AG09319 (cell line): ENCODE measurements at regions not wholly inside any gene's neighbourhood (a gene's known extent, or its start where the extent isn't known, plus 50 kb on each side); places are given as distances from the start of the nearest gene placed in this dataset.

Source experiments
- DNase-seq: peaks from one replicate; pipeline ENCODE4 v3.0.0-alpha.2; 2010; ENCODE audit warnings: low read depth; ENCODE audit errors: extremely low read depth
- TF ChIP-seq, protein P1 (sequence below): IDR thresholded peaks from 2 replicates; pipeline ENCODE4 v1.5.1; 2011; ENCODE audit warnings: low read depth, mild to moderate bottlenecking, inconsistent platforms, low read length, moderate library complexity

DNA sequence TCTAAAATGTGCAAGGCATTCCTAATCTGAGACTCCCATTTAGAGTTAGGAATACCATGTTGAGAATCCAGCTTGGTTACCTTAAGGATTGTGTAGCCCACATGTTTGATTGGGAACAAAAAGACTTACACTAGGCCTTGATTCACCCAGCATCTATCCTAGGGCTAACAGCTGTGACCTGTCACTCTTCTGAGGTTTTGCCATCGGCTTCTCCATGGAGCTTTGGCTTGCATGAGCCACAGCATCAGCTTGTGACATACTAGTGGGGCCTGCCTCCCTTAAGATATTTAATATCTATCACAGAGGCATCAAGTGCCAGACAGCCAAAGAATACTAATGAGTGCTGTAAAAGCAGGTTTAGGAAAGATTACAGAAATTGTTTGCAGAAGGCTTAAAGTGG, 241.3 kb upstream of the UBE2E3 start:
- no peak for DNase-seq
- TF ChIP-seq, protein P1, sequence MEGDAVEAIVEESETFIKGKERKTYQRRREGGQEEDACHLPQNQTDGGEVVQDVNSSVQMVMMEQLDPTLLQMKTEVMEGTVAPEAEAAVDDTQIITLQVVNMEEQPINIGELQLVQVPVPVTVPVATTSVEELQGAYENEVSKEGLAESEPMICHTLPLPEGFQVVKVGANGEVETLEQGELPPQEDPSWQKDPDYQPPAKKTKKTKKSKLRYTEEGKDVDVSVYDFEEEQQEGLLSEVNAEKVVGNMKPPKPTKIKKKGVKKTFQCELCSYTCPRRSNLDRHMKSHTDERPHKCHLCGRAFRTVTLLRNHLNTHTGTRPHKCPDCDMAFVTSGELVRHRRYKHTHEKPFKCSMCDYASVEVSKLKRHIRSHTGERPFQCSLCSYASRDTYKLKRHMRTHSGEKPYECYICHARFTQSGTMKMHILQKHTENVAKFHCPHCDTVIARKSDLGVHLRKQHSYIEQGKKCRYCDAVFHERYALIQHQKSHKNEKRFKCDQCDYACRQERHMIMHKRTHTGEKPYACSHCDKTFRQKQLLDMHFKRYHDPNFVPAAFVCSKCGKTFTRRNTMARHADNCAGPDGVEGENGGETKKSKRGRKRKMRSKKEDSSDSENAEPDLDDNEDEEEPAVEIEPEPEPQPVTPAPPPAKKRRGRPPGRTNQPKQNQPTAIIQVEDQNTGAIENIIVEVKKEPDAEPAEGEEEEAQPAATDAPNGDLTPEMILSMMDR = no peak

DNA sequence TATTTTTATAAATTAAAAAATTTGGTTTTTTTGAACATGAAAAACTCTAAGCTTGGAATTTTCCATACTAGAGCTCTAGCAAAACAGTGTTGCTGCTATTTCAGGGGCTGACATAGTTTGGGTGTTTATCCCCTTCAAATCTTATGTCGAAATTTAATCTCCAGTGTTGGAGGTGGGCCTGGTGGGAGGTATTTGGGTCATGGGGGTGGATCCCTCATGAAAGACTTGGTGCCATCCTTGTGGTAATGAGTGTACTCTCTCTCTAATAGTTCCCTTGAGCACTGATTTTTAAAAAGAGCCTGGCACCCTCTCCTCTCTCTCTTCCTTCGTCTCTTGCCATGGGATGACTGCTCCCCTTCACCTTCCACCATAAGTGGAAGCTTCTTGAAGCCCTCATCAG, 244.6 kb upstream of the UBE2E3 start:
- TF ChIP-seq, protein P1 = no peak
- DNase-seq = no peak

DNA sequence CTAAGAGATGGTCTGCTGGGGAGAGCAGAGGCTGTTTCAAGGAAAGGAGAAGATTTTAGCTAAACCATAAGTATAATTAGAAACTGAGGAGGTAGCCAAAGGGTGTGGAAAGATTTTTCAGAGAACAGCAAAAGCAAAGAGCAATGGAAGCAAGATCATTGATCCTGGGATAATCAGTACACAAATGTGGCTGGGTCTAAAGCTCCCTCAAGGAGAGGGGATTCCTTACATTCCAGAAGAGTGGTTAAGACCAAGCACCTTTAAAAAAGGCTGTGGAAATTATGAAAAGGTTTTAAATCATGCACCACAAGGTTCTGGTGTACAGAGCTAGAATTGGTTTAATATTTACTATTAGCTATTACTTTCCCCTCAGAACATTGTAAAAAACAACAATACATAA, 246.0 kb upstream of the UBE2E3 start:
- TF ChIP-seq, protein P1 = no peak
- no peak for DNase-seq

DNA sequence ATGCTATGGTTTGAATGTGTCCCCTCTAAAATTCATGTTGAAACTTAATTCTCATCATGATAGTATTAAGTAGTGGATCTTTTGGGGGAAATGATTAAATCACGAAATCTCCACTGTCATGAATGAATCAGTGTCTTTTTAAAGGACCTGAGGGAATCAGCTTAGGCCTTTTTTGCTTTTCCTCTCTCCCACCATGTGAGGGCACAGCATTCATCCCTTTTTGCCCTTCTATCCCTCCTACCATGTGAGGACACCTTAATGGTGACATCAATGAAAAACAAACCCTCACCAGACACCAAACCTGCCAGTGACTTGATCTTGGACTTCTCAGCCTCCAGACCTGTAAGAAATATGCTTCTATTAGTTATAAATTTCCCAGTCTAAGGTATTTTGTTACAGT, 247.1 kb upstream of the UBE2E3 start:
- DNase-seq = no peak

DNA sequence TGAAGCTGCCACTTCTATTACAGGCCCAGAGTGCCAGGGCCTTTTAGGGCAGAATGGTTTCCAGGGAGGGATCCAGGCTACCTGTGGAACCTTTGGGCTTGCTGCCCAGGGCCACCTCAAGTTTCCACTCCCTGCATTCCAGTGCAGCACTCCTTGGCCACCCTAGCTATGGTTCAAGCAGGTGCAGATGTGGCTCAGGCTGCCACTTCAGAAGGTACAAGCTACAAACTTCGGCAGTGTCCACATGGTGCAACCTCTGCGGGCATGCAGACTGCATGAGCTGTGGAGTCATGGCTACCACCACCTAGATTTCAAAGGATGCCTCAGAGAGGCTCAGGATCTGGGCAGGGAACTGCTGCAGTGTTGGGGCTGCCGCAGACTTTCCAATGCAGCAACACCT, 248.1 kb upstream of the UBE2E3 start:
- DNase-seq = no peak

More for the DNA sequence above, 247.1 kb upstream of the UBE2E3 start:
- TF ChIP-seq, protein P1 = no peak

DNA sequence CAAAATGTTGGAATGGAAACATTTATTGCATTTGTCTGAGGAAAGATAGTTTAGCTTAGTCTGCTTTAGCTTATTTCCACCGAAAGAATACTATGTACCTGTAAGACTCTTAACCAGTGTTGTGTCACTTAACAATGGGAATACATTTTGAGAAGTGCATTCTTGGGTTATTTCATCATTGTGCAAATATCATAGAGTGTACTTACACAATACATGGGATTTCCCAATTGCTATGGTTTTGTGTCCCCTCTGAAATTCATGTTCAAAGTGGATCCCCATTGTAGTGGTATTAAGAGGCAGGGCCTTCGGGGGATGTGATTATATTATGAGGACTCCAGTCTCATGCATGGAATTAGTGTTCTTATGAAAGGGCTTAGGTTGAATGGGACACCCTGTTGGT, 249.4 kb upstream of the UBE2E3 start:
- TF ChIP-seq, protein P1 = no peak
- DNase-seq = no peak

More for the DNA sequence above, 248.1 kb upstream of the UBE2E3 start:
- TF ChIP-seq, protein P1 = no peak

DNA sequence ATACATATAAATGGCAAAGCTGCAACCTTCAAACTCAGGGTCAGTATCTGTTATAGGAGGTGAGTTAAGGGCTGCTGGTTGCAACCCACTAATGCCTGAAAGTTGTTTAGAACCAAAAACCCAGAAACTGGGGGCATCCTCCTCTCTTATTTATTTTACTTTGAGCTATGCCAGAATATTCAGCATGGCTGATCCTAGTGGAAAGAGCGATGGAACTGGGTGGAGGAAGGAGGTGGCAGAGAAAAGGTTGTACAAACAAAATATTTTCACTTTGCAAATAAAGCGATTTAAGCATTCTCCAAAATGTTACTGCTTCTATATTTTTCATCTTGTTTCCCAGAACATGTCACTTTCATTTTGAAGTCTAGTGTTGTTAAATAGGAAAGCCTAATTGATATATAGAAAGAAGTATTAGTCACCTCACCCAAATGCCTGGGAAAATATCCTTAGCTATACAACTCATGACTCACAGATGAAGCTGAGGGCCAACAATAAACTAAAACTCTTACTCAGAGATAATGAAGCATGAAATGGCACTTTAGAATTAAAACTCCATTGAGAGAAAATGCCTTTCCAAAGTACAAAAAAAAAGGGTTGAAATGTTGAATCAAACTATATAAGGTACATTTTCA, 251.4 kb upstream of the UBE2E3 start:
- peak; percentile 64 for DNase-seq
- TF ChIP-seq, protein P1 = no peak
